Brain microvascular endothelial cell (primary cell): ENCODE measurements at regions not wholly inside any gene's neighbourhood (a gene's known extent, or its start where the extent isn't known, plus 50 kb on each side); places are given as distances from the start of the nearest gene placed in this dataset.

Experiments
- DNase-seq: peaks from one replicate; pipeline ENCODE4 v3.0.0-alpha.2; 2020
- H3K27ac ChIP-seq: fragments of 250-450 bp; sonication (Bioruptor Pico); 2 replicates; pipeline ENCODE4 v1.5.1; 2020; ENCODE audit warnings: mild to moderate bottlenecking, moderate library complexity
- H3K27me3 ChIP-seq: fragments of 250-450 bp; sonication (Bioruptor Pico); replicated peaks from 2 replicates; pipeline ENCODE4 v1.5.1; 2020; ENCODE audit warnings: mild to moderate bottlenecking
- H3K36me3 ChIP-seq: fragments of 250-450 bp; sonication (Bioruptor Pico); replicated peaks from 2 replicates; pipeline ENCODE4 v1.5.1; 2020; ENCODE audit warnings: mild to moderate bottlenecking
- H3K4me3 ChIP-seq: 2 replicates; pipeline ENCODE4 v1.5.1; 2011; ENCODE audit warnings: low read depth, mild to moderate bottlenecking, control low read depth, low read length, moderate library complexity
- in situ Hi-C: cut with HindIII; loops from 2 replicates; pipeline ENCODE4 v1.10.0; 2017; ENCODE audit warnings: low sequenced_read_pairs, low pct_ligation_motif_present
- TF ChIP-seq, protein P1 (sequence below): IDR thresholded peaks from 2 replicates; pipeline ENCODE4 v1.5.1; 2011; ENCODE audit warnings: low read depth, mild to moderate bottlenecking, moderate library complexity, low read length, control low read depth, inconsistent platforms; ENCODE audit errors: missing control alignments

DNA sequence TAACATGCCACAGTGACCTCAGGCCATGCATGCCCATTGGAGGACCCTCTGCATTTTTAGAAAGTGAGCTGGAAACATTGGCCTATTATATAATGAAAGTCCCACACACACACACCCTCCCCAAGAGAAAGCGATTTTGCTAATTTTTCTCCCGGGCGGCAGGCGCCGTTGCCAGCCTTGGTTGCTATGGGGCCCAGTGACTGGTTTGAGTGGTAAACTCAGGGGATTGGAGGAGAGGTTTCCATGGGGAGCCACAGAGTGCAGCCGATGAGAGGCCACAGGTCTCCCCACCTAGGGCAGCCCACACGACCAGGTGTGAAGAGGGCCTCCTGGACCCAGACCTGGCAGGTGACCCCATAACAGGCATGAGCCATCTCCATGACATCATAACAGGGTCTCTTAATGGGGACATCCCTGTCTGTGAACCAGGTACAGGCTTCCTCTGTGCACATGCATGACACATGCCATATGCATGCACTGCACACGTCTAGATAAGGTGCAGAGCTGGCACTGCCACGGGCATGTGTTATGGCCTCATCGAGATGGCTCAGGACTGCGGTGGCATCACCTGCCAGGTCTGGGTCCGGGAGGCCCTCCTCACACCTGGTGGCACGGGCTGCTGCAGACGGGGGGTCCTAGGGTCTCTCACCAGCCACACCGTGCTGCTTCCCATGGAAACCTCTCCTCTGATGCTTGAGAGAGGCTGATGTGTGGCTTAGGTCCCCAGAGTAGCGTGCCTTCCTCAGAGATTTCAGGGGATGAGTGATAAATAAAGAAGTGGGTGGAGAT lies 144.1 kb downstream of the RBFOX3 start:
- in situ Hi-C loops = no loop called here
- TF ChIP-seq, protein P1, sequence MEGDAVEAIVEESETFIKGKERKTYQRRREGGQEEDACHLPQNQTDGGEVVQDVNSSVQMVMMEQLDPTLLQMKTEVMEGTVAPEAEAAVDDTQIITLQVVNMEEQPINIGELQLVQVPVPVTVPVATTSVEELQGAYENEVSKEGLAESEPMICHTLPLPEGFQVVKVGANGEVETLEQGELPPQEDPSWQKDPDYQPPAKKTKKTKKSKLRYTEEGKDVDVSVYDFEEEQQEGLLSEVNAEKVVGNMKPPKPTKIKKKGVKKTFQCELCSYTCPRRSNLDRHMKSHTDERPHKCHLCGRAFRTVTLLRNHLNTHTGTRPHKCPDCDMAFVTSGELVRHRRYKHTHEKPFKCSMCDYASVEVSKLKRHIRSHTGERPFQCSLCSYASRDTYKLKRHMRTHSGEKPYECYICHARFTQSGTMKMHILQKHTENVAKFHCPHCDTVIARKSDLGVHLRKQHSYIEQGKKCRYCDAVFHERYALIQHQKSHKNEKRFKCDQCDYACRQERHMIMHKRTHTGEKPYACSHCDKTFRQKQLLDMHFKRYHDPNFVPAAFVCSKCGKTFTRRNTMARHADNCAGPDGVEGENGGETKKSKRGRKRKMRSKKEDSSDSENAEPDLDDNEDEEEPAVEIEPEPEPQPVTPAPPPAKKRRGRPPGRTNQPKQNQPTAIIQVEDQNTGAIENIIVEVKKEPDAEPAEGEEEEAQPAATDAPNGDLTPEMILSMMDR = no peak
- DNase-seq = no peak
- no peak overlapping the region for H3K4me3 ChIP-seq
- H3K27ac ChIP-seq = no peak overlapping the region
- H3K27me3 ChIP-seq = peaks cover 4% of the 10 kb centered on the region
- H3K36me3 ChIP-seq = no peaks in the 10 kb centered on the region

DNA sequence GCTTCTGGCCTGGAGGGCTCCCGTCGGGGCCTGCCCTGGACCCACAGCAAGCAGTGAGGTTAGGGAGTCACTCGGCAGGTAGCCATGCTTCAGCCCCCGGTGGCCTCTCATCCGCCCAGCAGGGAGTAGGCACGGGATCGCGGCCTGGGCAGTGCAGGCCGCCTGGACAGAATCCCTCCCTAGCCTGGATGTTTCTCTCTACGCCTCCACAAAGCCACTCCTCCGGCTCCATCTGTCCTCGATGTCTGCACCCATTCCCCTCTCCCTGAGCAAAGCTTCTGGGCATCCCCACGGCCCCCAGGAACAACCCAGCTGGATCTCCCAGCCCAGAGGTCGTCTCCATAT lies 145.2 kb downstream of the RBFOX3 start:
- H3K27me3 ChIP-seq = peaks cover 4% of the 10 kb centered on the region
- H3K4me3 ChIP-seq = no peak overlapping the region
- TF ChIP-seq, protein P1 = no peak
- in situ Hi-C loops = no loop called here
- H3K36me3 ChIP-seq = no peaks in the 10 kb centered on the region
- DNase-seq = no peak
- H3K27ac ChIP-seq = no peak overlapping the region

DNA sequence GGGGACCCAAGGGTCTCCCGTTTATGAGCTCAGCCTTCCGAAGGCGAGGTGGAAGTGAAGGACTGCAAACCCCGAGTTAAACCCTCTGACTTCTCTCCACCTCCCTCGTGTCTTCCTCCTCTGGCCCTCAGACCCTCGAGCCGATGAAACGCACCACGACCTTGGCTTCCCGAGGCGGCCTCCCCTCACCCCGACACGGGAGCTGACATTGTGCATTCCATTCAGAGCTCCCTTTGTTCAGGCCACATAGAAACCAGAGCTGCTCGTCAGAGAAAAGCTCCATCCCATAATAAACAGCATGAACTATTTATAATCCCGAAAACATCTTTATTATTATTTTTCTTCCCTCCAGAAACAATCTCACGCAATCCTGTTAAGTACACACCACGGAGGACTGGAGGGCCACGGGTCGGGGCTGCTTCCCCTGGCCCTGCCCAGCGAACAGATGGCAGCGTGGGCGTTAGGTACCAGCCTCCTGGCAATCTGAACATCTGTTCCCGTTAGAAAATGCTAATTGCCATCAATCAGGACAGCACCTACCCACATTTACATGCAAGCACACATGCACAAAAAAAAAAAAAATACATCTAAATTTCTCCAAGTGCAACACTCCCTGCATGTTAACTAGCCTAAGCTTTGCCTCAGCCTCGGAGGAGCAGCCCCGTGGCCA lies 145.7 kb downstream of the RBFOX3 start:
- peaks cover 4% of the 10 kb centered on the region for H3K27me3 ChIP-seq

DNA sequence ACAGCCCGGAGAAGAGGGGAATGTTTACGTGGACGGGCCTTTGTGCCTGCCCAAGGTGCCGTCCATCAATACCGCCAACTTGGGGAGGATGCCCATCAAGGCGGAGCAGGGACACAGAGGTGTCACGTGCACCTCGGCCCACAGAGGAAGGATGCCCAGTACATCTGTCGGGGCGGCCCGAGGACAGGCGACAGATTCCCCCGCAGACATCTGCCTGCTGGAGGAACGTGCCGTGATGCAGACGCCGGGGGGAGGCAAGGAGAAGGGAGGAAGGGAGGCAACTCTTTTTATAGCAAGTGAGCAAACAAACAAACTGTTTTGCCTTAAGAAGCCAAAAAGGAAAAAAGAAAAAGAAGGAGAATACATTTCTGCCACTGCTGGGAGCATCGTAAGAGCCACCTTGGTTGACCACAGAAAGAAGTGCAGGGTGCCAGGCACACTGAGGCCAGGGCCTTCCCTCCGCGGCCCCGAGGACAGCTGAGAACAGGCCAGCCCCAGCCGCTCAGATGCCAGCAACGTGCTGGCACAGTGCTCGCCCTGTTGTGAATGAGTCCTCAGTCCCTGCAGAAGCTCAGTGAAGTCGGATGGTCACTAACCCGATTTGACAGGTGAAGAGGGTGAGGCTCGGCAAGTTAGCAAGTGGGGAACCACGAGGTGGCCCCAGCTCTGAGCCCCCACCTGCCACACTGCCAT lies 146.4 kb downstream of the RBFOX3 start:
- Histone ChIP-seq H3K4me3 (no peak overlapping the region), H3K36me3 (no peaks in the 10 kb centered on the region), H3K27ac (no peak overlapping the region), H3K27me3 (peaks cover 4% of the 10 kb centered on the region)
- in situ Hi-C loops = no loop called here
- no peak for DNase-seq
- TF ChIP-seq, protein P1 = no peak

More for the DNA sequence above, 145.7 kb downstream of the RBFOX3 start:
- Histone ChIP-seq H3K27ac (no peak overlapping the region), H3K4me3 (no peak overlapping the region), H3K36me3 (no peaks in the 10 kb centered on the region)
- in situ Hi-C loops = no loop called here
- TF ChIP-seq, protein P1 = no peak
- no peak for DNase-seq

DNA sequence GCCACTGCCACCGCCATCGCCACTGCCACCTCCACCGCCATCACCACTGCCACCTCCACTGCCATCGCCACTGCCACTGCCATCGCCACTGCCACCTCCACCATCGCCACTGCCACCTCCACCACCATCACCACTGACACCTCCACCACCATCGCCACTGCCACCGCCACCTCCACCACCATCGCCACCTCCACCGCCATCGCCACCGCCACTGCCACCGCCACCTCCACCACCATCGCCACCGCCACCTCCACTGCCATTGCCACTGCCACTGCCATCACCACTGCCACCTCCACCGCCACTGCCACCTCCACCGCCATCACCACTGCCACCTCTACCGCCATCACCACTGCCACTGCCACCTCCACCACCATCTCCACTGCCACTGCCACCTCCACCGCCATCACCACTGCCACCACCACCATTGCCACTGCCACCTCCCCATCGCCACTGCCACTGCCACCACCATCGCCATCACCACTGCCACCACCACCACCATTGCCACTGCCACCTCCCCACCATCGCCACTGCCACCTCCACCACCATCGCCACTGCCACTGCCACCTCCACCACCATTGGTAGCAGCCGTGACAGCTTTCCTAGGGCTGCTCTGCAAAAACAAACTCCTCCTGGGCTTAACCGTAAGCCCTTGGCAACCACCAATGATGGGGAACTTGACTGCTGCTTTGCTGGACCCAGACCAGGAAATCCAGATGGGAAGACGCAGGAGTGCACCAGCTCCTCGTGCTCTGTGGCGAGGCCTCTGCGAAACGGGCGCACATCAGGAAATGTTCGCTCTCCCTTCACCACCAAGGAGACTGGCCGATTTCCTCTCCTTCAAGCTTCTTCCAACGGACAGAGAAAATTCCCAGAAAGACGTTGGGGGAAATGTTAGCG lies 147.2 kb downstream of the RBFOX3 start:
- TF ChIP-seq, protein P1 = no peak
- DNase-seq = no peak
- Histone ChIP-seq H3K27ac (no peak overlapping the region), H3K36me3 (no peaks in the 10 kb centered on the region), H3K27me3 (peaks cover 4% of the 10 kb centered on the region), H3K4me3 (no peak overlapping the region)
- in situ Hi-C loops = no loop called here
